ENCODE measurements at regions not wholly inside any gene's neighbourhood (a gene's known extent, or its start where the extent isn't known, plus 50 kb on each side); places are given as distances from the start of the nearest gene placed in this dataset.
"Not testable (repeated sequence)": the region's sequence is repeated elsewhere in the genome, so short reads cannot be mapped to it uniquely, and the experiment has no call there.

GRCh38 chr17:70329721-70330120, 160.4 kb downstream of the KCNJ2 start:
- WGBS, 2 donors, result 86 to 92% methylated on average over 2 of the region's 2 CpGs
- Histone ChIP-seq H3K27me3 (no peaks in the 10 kb centered on the region), H3K36me3 (no peaks in the 10 kb centered on the region), H3K4me1 (peaks cover 0 to 8% (median 0%) of the 10 kb centered on the region in 9 donors), H3K4me3 (no peak overlapping the region), H3K27ac (no peak overlapping the region), H3K9me3 (peaks cover 0 to 7% (median 0%) of the 10 kb centered on the region in 11 donors)
- intact Hi-C loops (cut with DNase I), result no loop called here
- DNase-seq (no peak), ATAC-seq (no peak)
- no peak for TF ChIP-seq CTCF (IDR thresholded peaks at IDR 0.05)

- WGBS, 2 donors, result 100% methylated on average over 1 of the region's 1 CpG
- H3K4me1 ChIP-seq; intact Hi-C loops (cut with DNase I); ATAC-seq; H3K9me3 ChIP-seq; H3K36me3 ChIP-seq; H3K4me3 ChIP-seq; H3K27me3 ChIP-seq; DNase-seq; H3K27ac ChIP-seq: not testable (repeated sequence)
These were observed 161.7 kb downstream of the KCNJ2 start for GRCh38 chr17:70331066-70331465.

GRCh38 chr17:70332356-70333210, 163.3 kb downstream of the KCNJ2 start:
- WGBS, 2 donors, result 62 to 64% methylated on average over 6 of the region's 6 CpGs
- no peak for ATAC-seq

GRCh38 chr17:70336411-70336810, 167.1 kb downstream of the KCNJ2 start:
- intact Hi-C loops (cut with DNase I), result no loop called here

More at GRCh38 chr17:70332356-70333210, 163.3 kb downstream of the KCNJ2 start:
- no peak for DNase-seq
- peaks cover 0 to 8% (median 0%) of the 10 kb centered on the region in 9 donors for H3K4me1 ChIP-seq
- H3K27me3 ChIP-seq, result no peaks in the 10 kb centered on the region
- H3K27ac ChIP-seq, result no peak overlapping the region
- no peak for TF ChIP-seq CTCF (IDR thresholded peaks at IDR 0.05)
- peaks cover 0 to 7% (median 0%) of the 10 kb centered on the region in 11 donors for H3K9me3 ChIP-seq
- H3K4me3 ChIP-seq, result no peak overlapping the region
- no peaks in the 10 kb centered on the region for H3K36me3 ChIP-seq
- intact Hi-C loops (cut with DNase I), result no loop called here

More at GRCh38 chr17:70336411-70336810, 167.1 kb downstream of the KCNJ2 start:
- Histone ChIP-seq H3K36me3 (no peaks in the 10 kb centered on the region), H3K4me3 (no peak overlapping the region), H3K9me3 (peaks cover 0 to 7% (median 0%) of the 10 kb centered on the region in 11 donors), H3K4me1 (peaks cover 0 to 8% (median 0%) of the 10 kb centered on the region in 9 donors), H3K27ac (no peak overlapping the region), H3K27me3 (no peaks in the 10 kb centered on the region)
- DNase-seq (no peak), ATAC-seq (no peak)
- WGBS, 2 donors, result 84 to 94% methylated on average over 2 of the region's 2 CpGs
- no peak for TF ChIP-seq CTCF (IDR thresholded peaks at IDR 0.05)
